ENCODE measurements at regions not wholly inside any gene's neighbourhood (a gene's known extent, or its start where the extent isn't known, plus 50 kb on each side); places are given as distances from the start of the nearest gene placed in this dataset.

GRCh38 chr12:105547786-105548185 is 217.3 kb downstream of the C12orf75 start:
- no peak for DNase-seq (ENCODE audit: low spot score)
- Histone ChIP-seq H3K36me3 (no peaks in the 10 kb centered on the region), H3K4me1 (replicated peaks) (no peaks in the 10 kb centered on the region), H3K9me3 (no peaks in the 10 kb centered on the region), H3K27ac (no peak overlapping the region), H3K27me3 (replicated peaks; ENCODE audit: insufficient read depth) (no peaks in the 10 kb centered on the region), H3K4me3 (no peak overlapping the region)
- intact Hi-C loops (cut with DNase I): no loop called here
- WGBS: 93% methylated on average over 3 of the region's 3 CpGs
- TF ChIP-seq POLR2A (IDR thresholded peaks at IDR 0.05): no peak
- TF ChIP-seq POLR2AphosphoS5 (IDR thresholded peaks at IDR 0.05): no peak
- TF ChIP-seq, protein P1, sequence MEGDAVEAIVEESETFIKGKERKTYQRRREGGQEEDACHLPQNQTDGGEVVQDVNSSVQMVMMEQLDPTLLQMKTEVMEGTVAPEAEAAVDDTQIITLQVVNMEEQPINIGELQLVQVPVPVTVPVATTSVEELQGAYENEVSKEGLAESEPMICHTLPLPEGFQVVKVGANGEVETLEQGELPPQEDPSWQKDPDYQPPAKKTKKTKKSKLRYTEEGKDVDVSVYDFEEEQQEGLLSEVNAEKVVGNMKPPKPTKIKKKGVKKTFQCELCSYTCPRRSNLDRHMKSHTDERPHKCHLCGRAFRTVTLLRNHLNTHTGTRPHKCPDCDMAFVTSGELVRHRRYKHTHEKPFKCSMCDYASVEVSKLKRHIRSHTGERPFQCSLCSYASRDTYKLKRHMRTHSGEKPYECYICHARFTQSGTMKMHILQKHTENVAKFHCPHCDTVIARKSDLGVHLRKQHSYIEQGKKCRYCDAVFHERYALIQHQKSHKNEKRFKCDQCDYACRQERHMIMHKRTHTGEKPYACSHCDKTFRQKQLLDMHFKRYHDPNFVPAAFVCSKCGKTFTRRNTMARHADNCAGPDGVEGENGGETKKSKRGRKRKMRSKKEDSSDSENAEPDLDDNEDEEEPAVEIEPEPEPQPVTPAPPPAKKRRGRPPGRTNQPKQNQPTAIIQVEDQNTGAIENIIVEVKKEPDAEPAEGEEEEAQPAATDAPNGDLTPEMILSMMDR (IDR thresholded peaks at IDR 0.05): no peak

DNA sequence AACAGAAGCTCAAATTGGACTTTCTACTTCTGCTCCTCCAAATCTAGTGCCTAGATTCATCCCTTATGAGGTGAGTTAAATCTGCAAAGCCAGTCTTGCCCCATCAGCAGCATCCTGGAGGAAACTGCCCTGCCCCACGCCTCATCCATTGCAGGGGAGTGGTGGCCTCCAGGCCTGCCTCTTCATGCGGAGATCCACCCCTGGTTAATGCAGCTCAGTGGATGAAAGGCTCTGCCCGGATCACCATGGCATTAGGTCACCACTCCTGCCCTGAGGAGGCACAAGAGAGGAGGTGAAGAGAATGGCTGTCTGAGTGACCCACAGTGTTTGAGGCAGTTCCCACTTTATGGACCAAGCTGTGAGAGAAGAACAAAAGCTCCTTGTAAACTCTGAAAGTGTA is 218.1 kb downstream of the C12orf75 start:
- no peak overlapping the region for H3K4me3 ChIP-seq
- no peak overlapping the region for H3K27ac ChIP-seq
- no peaks in the 10 kb centered on the region for H3K9me3 ChIP-seq
- no peaks in the 10 kb centered on the region for H3K4me1 ChIP-seq (replicated peaks)
- DNase-seq (ENCODE audit: low spot score): no peak
- 92% methylated on average over 2 of the region's 3 CpGs for WGBS
- H3K36me3 ChIP-seq: no peaks in the 10 kb centered on the region
- TF ChIP-seq, protein P1 (IDR thresholded peaks at IDR 0.05): no peak
- TF ChIP-seq POLR2AphosphoS5 (IDR thresholded peaks at IDR 0.05): no peak
- no peak for TF ChIP-seq POLR2A (IDR thresholded peaks at IDR 0.05)
- H3K27me3 ChIP-seq (replicated peaks; ENCODE audit: insufficient read depth): no peaks in the 10 kb centered on the region
- intact Hi-C loops (cut with DNase I): no loop called here

DNA sequence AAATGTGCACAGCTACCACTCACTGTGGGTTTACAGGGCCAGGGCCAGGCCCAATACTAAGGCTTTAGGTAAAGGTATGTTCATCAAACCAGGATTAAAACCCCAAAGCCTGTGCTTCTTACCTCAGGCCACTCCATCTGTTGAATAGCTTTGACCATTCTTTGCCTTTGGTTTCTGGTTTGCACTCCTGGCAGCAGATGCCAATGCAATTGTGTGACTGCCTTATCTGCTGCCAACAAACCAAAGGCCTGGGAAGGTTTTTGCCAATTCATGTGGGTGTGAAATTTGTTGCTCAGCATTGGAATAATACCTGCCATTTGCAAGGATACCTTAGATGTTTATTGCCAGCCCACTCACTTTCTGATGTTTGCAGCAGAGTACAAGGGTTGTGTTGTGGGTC is 221.6 kb downstream of the C12orf75 start:
- no peak for TF ChIP-seq POLR2AphosphoS5 (IDR thresholded peaks at IDR 0.05)
- TF ChIP-seq, protein P1 (IDR thresholded peaks at IDR 0.05): no peak
- TF ChIP-seq POLR2A (IDR thresholded peaks at IDR 0.05): no peak
- no peaks in the 10 kb centered on the region for H3K27me3 ChIP-seq (replicated peaks; ENCODE audit: insufficient read depth)
- no peak for DNase-seq (ENCODE audit: low spot score)

DNA sequence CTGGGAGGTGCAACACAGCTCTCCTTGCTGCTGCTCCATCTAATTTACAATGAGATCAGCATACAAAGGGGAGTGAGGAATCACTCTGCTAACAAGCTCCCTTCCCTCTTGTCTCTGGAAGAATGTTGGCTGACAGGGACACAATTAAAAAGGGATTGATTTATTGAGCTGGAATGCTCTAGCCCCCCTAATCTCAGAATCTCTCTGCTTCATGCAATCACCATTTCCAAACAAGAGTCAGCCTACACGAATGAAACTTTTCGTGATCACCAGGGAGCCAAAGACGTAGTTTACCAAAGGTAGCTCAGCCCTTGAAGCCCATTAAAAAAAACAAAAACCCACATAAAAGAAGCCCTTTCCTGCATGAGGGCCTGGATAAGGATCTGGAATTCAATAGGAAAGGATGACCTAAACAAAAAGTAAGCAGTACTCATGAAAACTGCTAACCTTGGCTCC is 223.8 kb downstream of the C12orf75 start:
- Histone ChIP-seq H3K27me3 (replicated peaks; ENCODE audit: insufficient read depth) (no peaks in the 10 kb centered on the region), H3K27ac (no peak overlapping the region), H3K36me3 (no peaks in the 10 kb centered on the region), H3K4me1 (replicated peaks) (no peaks in the 10 kb centered on the region), H3K9me3 (no peaks in the 10 kb centered on the region), H3K4me3 (no peak overlapping the region)
- TF ChIP-seq POLR2AphosphoS5 (IDR thresholded peaks at IDR 0.05): no peak
- TF ChIP-seq, protein P1 (IDR thresholded peaks at IDR 0.05): no peak
- no peak for TF ChIP-seq POLR2A (IDR thresholded peaks at IDR 0.05)
- WGBS: 36% methylated on average over 3 of the region's 3 CpGs
- intact Hi-C loops (cut with DNase I): no loop called here
- no peak for DNase-seq (ENCODE audit: low spot score)

More for the DNA sequence above, 221.6 kb downstream of the C12orf75 start:
- Histone ChIP-seq H3K27ac (no peak overlapping the region), H3K4me3 (no peak overlapping the region), H3K9me3 (no peaks in the 10 kb centered on the region), H3K36me3 (no peaks in the 10 kb centered on the region), H3K4me1 (replicated peaks) (no peaks in the 10 kb centered on the region)
- intact Hi-C loops (cut with DNase I): no loop called here

DNA sequence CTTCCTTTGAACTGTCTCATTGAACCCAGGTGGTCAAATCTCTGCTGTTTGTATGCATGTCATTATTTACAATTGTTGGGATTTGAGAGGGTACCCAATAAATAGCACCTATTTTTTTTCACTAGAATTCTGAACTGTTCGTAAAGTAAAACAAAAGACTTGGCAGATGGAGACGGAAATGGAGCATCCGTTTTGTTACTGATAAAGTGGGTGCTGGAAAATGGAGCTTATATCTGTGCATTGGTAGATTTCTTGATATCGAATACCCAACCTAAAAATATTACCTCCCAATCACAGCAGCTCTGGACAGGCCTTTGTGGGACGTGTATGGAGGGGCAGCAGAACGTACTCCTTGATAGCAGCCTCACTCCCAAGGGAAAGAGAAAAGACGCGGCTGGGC is 224.4 kb downstream of the C12orf75 start:
- Histone ChIP-seq H3K4me3 (no peak overlapping the region), H3K27me3 (replicated peaks; ENCODE audit: insufficient read depth) (no peaks in the 10 kb centered on the region), H3K9me3 (no peaks in the 10 kb centered on the region), H3K27ac (no peak overlapping the region), H3K4me1 (replicated peaks) (no peaks in the 10 kb centered on the region), H3K36me3 (no peaks in the 10 kb centered on the region)
- TF ChIP-seq POLR2A (IDR thresholded peaks at IDR 0.05) (no peak), POLR2AphosphoS5 (IDR thresholded peaks at IDR 0.05) (no peak)
- TF ChIP-seq, protein P1 (IDR thresholded peaks at IDR 0.05): no peak
- DNase-seq (ENCODE audit: low spot score): no peak
- WGBS: 54% methylated on average over 8 of the region's 8 CpGs
- intact Hi-C loops (cut with DNase I): no loop called here
